ENCODE measurements at regions not wholly inside any gene's neighbourhood (a gene's known extent, or its start where the extent isn't known, plus 50 kb on each side); places are given as distances from the start of the nearest gene placed in this dataset.

DNA sequence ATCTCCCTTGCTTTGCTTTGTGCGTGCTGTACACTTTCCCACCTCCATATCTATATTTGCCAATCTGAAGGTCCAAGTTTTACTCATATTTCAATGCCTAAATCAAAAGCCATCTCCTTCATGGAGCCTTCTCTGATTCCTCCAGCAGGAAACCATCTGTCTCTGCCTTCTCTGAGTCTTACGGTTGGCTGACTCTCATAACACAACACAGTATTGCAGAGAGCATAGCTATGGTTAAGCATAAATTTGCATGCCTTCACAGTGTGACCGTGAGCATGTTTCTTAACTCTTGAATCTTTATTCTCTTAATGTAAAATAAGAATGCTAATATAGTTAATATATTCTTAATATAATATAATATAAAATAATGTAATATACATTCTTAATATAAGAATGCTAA is 136.8 kb upstream of the PPP2R2B start:
- ChIA-PET CTCF (no interaction called here), POLR2A (no interaction called here)
- no peak for DNase-seq (ENCODE audit: extremely low spot score)
- TF ChIP-seq LEF1 (IDR thresholded peaks at IDR 0.05; ENCODE audit: borderline replicate concordance) (no peak), SUZ12 (IDR thresholded peaks at IDR 0.05) (no peak), FOXM1 (IDR thresholded peaks at IDR 0.05; ENCODE audit: borderline replicate concordance) (no peak), NFRKB (IDR thresholded peaks at IDR 0.05) (no peak), SP1 (IDR thresholded peaks at IDR 0.05) (no peak), ARNT (IDR thresholded peaks at IDR 0.05) (no peak)

DNA sequence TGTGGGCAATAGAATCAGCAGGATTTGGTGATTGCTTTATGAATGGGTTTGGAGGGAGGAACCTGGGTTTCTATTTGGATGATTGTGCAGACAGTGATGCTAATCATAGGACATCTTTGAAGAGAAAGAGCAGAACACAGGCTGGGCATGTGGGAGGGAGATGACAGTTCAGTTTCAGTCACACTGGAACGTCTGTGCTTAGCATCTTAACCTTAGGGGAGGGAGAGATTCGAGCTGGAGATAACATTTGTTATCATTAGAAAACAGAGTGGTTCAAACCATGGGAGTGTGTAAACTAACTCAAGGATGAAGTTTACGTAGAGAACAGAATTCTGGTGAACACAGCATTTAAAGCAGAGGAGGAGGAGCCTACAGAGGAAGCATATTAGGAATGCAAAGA is 138.6 kb upstream of the PPP2R2B start:
- TF ChIP-seq FOXA1 (IDR thresholded peaks at IDR 0.05): no peak
- no peak for TF ChIP-seq ARNT (IDR thresholded peaks at IDR 0.05)
- TF ChIP-seq SP1 (IDR thresholded peaks at IDR 0.05): no peak
- no peak for TF ChIP-seq HDGF (IDR thresholded peaks at IDR 0.05; ENCODE audit: borderline replicate concordance)
- no peak for TF ChIP-seq LEF1 (IDR thresholded peaks at IDR 0.05; ENCODE audit: borderline replicate concordance)
- no peak for TF ChIP-seq TARDBP (IDR thresholded peaks at IDR 0.05)
- no peak for TF ChIP-seq ZNF384 (IDR thresholded peaks at IDR 0.05)
- TF ChIP-seq CTBP1 (IDR thresholded peaks at IDR 0.05; ENCODE audit: borderline replicate concordance): no peak
- TF ChIP-seq FOXM1 (IDR thresholded peaks at IDR 0.05; ENCODE audit: borderline replicate concordance): no peak
- TF ChIP-seq, protein P1, sequence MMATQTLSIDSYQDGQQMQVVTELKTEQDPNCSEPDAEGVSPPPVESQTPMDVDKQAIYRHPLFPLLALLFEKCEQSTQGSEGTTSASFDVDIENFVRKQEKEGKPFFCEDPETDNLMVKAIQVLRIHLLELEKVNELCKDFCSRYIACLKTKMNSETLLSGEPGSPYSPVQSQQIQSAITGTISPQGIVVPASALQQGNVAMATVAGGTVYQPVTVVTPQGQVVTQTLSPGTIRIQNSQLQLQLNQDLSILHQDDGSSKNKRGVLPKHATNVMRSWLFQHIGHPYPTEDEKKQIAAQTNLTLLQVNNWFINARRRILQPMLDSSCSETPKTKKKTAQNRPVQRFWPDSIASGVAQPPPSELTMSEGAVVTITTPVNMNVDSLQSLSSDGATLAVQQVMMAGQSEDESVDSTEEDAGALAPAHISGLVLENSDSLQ (IDR thresholded peaks at IDR 0.05): no peak
- TF ChIP-seq SUZ12 (IDR thresholded peaks at IDR 0.05): no peak
- no peak for TF ChIP-seq L3MBTL2 (conservative IDR thresholded peaks at IDR 0.05)
- no peak for DNase-seq (ENCODE audit: extremely low spot score)
- CTCF ChIA-PET: no interaction called here
- POLR2A ChIA-PET: no interaction called here

DNA sequence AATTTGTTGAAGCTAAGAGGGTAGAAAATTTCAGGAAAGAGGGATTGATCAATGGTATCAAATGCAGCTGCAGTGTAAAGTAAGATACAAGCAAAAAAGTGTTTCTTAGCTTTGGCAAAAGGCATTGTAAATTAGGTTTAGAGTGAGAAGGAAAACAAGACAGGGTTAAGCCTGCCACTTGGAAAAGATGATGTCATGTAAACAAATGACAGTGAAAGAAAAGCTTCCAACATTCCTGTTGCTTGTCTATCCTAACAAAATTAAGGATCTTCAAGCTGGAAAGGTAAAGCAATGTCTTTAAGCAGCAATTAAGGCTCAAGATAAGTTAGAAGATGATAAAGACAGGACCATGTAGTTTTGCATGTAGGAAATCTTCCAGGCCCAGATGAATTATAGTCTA is 139.1 kb upstream of the PPP2R2B start:
- ChIA-PET CTCF (no interaction called here), POLR2A (no interaction called here)
- DNase-seq (ENCODE audit: extremely low spot score): no peak
- TF ChIP-seq FOXK2 (IDR thresholded peaks at IDR 0.05) (no peak), LEF1 (IDR thresholded peaks at IDR 0.05; ENCODE audit: borderline replicate concordance) (no peak), HDGF (IDR thresholded peaks at IDR 0.05; ENCODE audit: borderline replicate concordance) (no peak), SUZ12 (IDR thresholded peaks at IDR 0.05) (no peak), L3MBTL2 (conservative IDR thresholded peaks at IDR 0.05) (no peak), ZNF384 (IDR thresholded peaks at IDR 0.05) (no peak), FOXM1 (IDR thresholded peaks at IDR 0.05; ENCODE audit: borderline replicate concordance) (no peak), BHLHE40 (IDR thresholded peaks at IDR 0.05; ENCODE audit: borderline replicate concordance) (no peak), ARNT (IDR thresholded peaks at IDR 0.05) (no peak), SP1 (IDR thresholded peaks at IDR 0.05) (no peak), FOXA1 (IDR thresholded peaks at IDR 0.05) (no peak), NFRKB (IDR thresholded peaks at IDR 0.05) (no peak), TARDBP (IDR thresholded peaks at IDR 0.05) (no peak), ELF4 (IDR thresholded peaks at IDR 0.05) (no peak)
- TF ChIP-seq, protein P1 (IDR thresholded peaks at IDR 0.05): no peak

DNA sequence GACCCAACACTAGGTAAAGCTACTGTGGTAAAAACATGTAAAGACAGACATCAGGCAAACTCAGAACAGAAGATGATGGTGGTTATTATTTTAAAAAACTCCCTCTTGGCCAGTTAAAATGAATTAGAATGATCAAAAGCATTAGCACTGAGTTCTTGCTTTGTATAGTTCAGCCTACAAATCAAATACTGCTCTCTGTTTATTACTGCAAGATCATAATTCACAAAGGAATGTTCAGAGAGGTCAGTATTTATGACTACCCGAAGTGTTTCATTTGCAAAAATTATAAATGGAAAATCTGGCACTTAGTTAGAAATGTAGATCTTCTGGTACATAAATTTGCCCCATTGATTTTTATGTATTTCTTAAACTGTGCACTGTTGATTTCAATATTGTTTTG is 140.3 kb upstream of the PPP2R2B start:
- POLR2A ChIA-PET: no interaction called here
- CTCF ChIA-PET: interaction anchor here (1.0 kb wide), 1 partner anchor 170 kb away, joined by 4 read pairs; no protein-coding TSS in a partner anchor
- TF ChIP-seq FOXK2 (IDR thresholded peaks at IDR 0.05) (no peak), SUZ12 (IDR thresholded peaks at IDR 0.05) (no peak), L3MBTL2 (conservative IDR thresholded peaks at IDR 0.05) (no peak), ZNF384 (IDR thresholded peaks at IDR 0.05) (no peak), FOXA1 (IDR thresholded peaks at IDR 0.05) (no peak), ELF4 (IDR thresholded peaks at IDR 0.05) (no peak)
- no peak for DNase-seq (ENCODE audit: extremely low spot score)

DNA sequence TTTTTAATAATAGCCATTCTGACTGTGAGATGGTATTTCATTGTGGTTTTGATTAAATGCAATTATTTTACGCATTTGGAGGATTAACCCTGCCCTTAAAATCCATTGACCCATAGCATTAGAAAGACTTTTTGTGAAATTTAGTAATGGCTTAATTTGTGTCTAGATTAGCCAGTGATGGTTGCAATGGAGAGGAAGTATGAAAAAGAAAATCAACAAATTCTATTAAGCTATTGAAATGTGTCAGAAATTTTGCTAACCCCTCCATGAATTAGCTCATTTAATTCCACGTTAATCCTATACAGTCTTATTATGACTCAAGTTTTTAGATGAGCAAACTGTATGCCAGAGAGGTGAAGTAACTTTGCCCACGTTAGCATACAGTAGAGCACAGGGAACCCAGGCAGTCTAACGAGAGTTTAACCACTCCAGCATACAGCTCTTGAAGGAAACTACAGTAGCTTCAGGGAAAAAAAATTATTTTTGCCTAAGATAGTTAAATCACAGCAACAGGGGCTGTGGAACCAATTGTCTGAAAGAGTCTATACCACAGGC is 158.2 kb upstream of the PPP2R2B start:
- POLR2A ChIA-PET: no interaction called here
- TF ChIP-seq SUZ12 (IDR thresholded peaks at IDR 0.05): no peak
- no peak for TF ChIP-seq NFRKB (IDR thresholded peaks at IDR 0.05)
- TF ChIP-seq L3MBTL2 (conservative IDR thresholded peaks at IDR 0.05): no peak
- TF ChIP-seq HDGF (IDR thresholded peaks at IDR 0.05; ENCODE audit: borderline replicate concordance): no peak
- no peak for TF ChIP-seq FOXK2 (IDR thresholded peaks at IDR 0.05)
- no peak for TF ChIP-seq CTBP1 (IDR thresholded peaks at IDR 0.05; ENCODE audit: borderline replicate concordance)
- no peak for TF ChIP-seq BHLHE40 (IDR thresholded peaks at IDR 0.05; ENCODE audit: borderline replicate concordance)
- no peak for TF ChIP-seq ELF4 (IDR thresholded peaks at IDR 0.05)
- no peak for TF ChIP-seq ARNT (IDR thresholded peaks at IDR 0.05)
- TF ChIP-seq LEF1 (IDR thresholded peaks at IDR 0.05; ENCODE audit: borderline replicate concordance): no peak
- no peak for TF ChIP-seq TARDBP (IDR thresholded peaks at IDR 0.05)
- no peak for TF ChIP-seq ZNF384 (IDR thresholded peaks at IDR 0.05)
- TF ChIP-seq, protein P1 (IDR thresholded peaks at IDR 0.05): no peak
- no peak for TF ChIP-seq SP1 (IDR thresholded peaks at IDR 0.05)
- TF ChIP-seq FOXM1 (IDR thresholded peaks at IDR 0.05; ENCODE audit: borderline replicate concordance): no peak
- DNase-seq (ENCODE audit: extremely low spot score): no peak
- CTCF ChIA-PET: no interaction called here

DNA sequence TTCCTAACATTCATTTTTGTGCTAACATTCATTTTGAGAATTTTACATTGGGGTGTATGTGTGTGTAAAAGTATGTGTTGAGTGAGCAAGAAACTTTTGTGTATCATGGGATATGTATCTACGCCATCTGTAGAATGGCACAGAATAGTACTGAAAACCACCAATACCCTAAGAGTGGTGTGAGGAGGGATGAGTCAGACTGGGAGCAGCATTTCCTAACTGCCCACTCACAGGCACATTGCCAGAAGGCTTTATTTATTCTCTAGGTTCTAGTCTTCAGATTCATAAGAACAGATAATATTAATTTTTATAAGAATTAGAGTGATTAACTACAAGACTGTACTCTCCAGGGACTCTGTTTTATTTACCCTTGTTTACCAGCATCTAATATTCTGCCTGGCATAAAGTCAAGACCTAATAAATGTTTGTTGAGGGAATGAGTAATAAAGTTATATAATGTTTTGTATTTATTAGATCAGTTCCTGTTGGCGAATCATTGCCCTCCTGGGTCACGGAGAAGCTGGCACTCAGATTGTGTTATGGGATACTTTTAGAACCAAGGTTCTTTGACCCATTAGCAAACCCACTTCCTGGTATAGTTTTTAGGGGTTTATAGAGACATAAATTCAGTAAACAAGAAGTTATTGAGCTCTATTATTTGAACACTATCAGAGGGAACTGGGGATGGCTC is 159.1 kb upstream of the PPP2R2B start:
- ChIA-PET CTCF (no interaction called here), POLR2A (no interaction called here)
- no peak for TF ChIP-seq FOXK2 (IDR thresholded peaks at IDR 0.05)
- TF ChIP-seq L3MBTL2 (conservative IDR thresholded peaks at IDR 0.05): no peak
- TF ChIP-seq LEF1 (IDR thresholded peaks at IDR 0.05; ENCODE audit: borderline replicate concordance): no peak
- no peak for TF ChIP-seq TARDBP (IDR thresholded peaks at IDR 0.05)
- TF ChIP-seq HDGF (IDR thresholded peaks at IDR 0.05; ENCODE audit: borderline replicate concordance): no peak
- TF ChIP-seq CTBP1 (IDR thresholded peaks at IDR 0.05; ENCODE audit: borderline replicate concordance): no peak
- TF ChIP-seq, protein P1 (IDR thresholded peaks at IDR 0.05): no peak
- no peak for TF ChIP-seq FOXA1 (IDR thresholded peaks at IDR 0.05)
- TF ChIP-seq ELF4 (IDR thresholded peaks at IDR 0.05): no peak
- no peak for TF ChIP-seq FOXM1 (IDR thresholded peaks at IDR 0.05; ENCODE audit: borderline replicate concordance)
- TF ChIP-seq SUZ12 (IDR thresholded peaks at IDR 0.05): no peak
- no peak for DNase-seq (ENCODE audit: extremely low spot score)

All from HEK293T (cell line).